Mesendoderm (in vitro differentiated cells): ENCODE measurements at regions not wholly inside any gene's neighbourhood (a gene's known extent, or its start where the extent isn't known, plus 50 kb on each side); places are given as distances from the start of the nearest gene placed in this dataset.

Source experiments
- DNase-seq: peaks from one replicate; pipeline ENCODE4 v3.0.0; 2013
- H2AK5ac ChIP-seq: 2 replicates; pipeline ENCODE4 v1.6.1; 2013; ENCODE audit warnings: low read length, inconsistent platforms
- H2BK120ac ChIP-seq: 2 replicates; pipeline ENCODE4 v1.6.1; 2013; ENCODE audit warnings: low read depth, mild to moderate bottlenecking, low read length, moderate library complexity, mixed read lengths
- H2BK15ac ChIP-seq: replicated peaks from 2 replicates; pipeline ENCODE4 v1.6.1; 2013; ENCODE audit warnings: low read depth, mild to moderate bottlenecking, moderate library complexity
- H2BK5ac ChIP-seq: 2 replicates; pipeline ENCODE4 v1.6.1; 2013; ENCODE audit warnings: low read length, inconsistent platforms
- H3K18ac ChIP-seq: 2 replicates; pipeline ENCODE4 v1.6.1; 2013; ENCODE audit warnings: mild to moderate bottlenecking, low read length, mixed read lengths
- H3K23ac ChIP-seq: one replicate; pipeline ENCODE4 v1.6.1; 2013; ENCODE audit warnings: low read length
- H3K27ac ChIP-seq: 2 replicates; pipeline ENCODE4 v1.5.1; 2013; ENCODE audit warnings: low read depth, mild to moderate bottlenecking, inconsistent platforms, low read length, moderate library complexity
- H3K27me3 ChIP-seq: 2 replicates; pipeline ENCODE4 v1.6.1; 2013; ENCODE audit warnings: low read length, control low read depth, mild to moderate bottlenecking, inconsistent platforms; ENCODE audit not compliant: insufficient read depth, poor library complexity
- H3K36me3 ChIP-seq: 2 replicates; pipeline ENCODE4 v1.6.1; 2013; ENCODE audit warnings: low read length, inconsistent platforms; ENCODE audit not compliant: control insufficient read depth, insufficient read depth
- H3K4ac ChIP-seq: one replicate; pipeline ENCODE4 v1.6.1; 2013; ENCODE audit warnings: low read depth, mild to moderate bottlenecking, low read length, moderate library complexity
- H3K4me1 ChIP-seq: 2 replicates; pipeline ENCODE4 v1.6.1; 2013; ENCODE audit warnings: low read depth, low read length, inconsistent platforms; ENCODE audit not compliant: control insufficient read depth
- H3K4me2 ChIP-seq: 2 replicates; pipeline ENCODE4 v1.6.1; 2013; ENCODE audit warnings: low read length
- H3K4me3 ChIP-seq: 2 replicates; pipeline ENCODE4 v1.5.1; 2013; ENCODE audit warnings: mild to moderate bottlenecking, low read length
- H3K56ac ChIP-seq: one replicate; pipeline ENCODE4 v1.6.1; 2013; ENCODE audit warnings: low read length
- H3K79me1 ChIP-seq: 2 replicates; pipeline ENCODE4 v1.6.1; 2013; ENCODE audit warnings: low read length, inconsistent platforms
- H3K79me2 ChIP-seq: 2 replicates; pipeline ENCODE4 v1.6.1; 2013; ENCODE audit warnings: mild to moderate bottlenecking, low read length; ENCODE audit not compliant: control insufficient read depth, insufficient read depth
- H3K9ac ChIP-seq: 2 replicates; pipeline ENCODE4 v1.6.1; 2013; ENCODE audit warnings: low read length, inconsistent platforms
- H4K5ac ChIP-seq: one replicate; pipeline ENCODE4 v1.6.1; 2013; ENCODE audit warnings: low read length
- H4K8ac ChIP-seq: one replicate; pipeline ENCODE4 v1.6.1; 2013; ENCODE audit warnings: low read depth, mild to moderate bottlenecking, control low read depth, low read length, moderate library complexity
- WGBS: extraction: QIAGEN DNeasy Blood & Tissue Kit; methylation state at CpG from one replicate; pipeline ENCODE4 v1.1.7; 2013; ENCODE audit warnings: low lambda C conversion rate, missing lambda C conversion rate; ENCODE audit not compliant: insufficient coverage; ENCODE audit errors: extremely low coverage; 5-methylcytosine and 5-hydroxymethylcytosine counted together

- H3K23ac ChIP-seq, result no peak overlapping the region
- H3K4me1 ChIP-seq, result no peaks in the 10 kb centered on the region
- H3K18ac ChIP-seq, result no peak overlapping the region
- H3K27ac ChIP-seq, result no peak overlapping the region
- no peak overlapping the region for H3K4ac ChIP-seq
- no peak overlapping the region for H3K4me3 ChIP-seq
- DNase-seq, result no peak
- no peak overlapping the region for H2AK5ac ChIP-seq
- no peak overlapping the region for H3K4me2 ChIP-seq
- H4K8ac ChIP-seq, result no peak overlapping the region
- no peak overlapping the region for H4K5ac ChIP-seq
- no peaks in the 10 kb centered on the region for H3K79me1 ChIP-seq
- no peaks in the 10 kb centered on the region for H3K79me2 ChIP-seq
- no peak overlapping the region for H3K56ac ChIP-seq
- no CpG with 5 or more reads among the region's 4 CpGs for WGBS
- no peaks in the 10 kb centered on the region for H3K27me3 ChIP-seq
- no peak overlapping the region for H2BK5ac ChIP-seq
- H3K9ac ChIP-seq, result no peak overlapping the region
- no peak overlapping the region for H2BK120ac ChIP-seq
- no peaks in the 10 kb centered on the region for H3K36me3 ChIP-seq
- no peak overlapping the region for H2BK15ac ChIP-seq
Observed at GRCh38 chr4:62204136-62204535, 1004.0 kb downstream of the ADGRL3 start.

- WGBS, result no CpG with 5 or more reads among the region's 8 CpGs
- Histone ChIP-seq H2BK120ac (no peak overlapping the region), H3K9ac (no peak overlapping the region), H3K27me3 (no peaks in the 10 kb centered on the region), H3K27ac (no peak overlapping the region), H2AK5ac (no peak overlapping the region), H4K5ac (no peak overlapping the region), H3K4me1 (no peaks in the 10 kb centered on the region), H4K8ac (no peak overlapping the region), H3K56ac (no peak overlapping the region), H3K4me2 (no peak overlapping the region), H3K4me3 (no peak overlapping the region), H3K23ac (no peak overlapping the region), H3K4ac (no peak overlapping the region), H2BK15ac (no peak overlapping the region), H2BK5ac (no peak overlapping the region), H3K18ac (no peak overlapping the region), H3K36me3 (no peaks in the 10 kb centered on the region), H3K79me1 (no peaks in the 10 kb centered on the region), H3K79me2 (no peaks in the 10 kb centered on the region)
- DNase-seq, result no peak
Observed at GRCh38 chr4:62199291-62199810, 999.2 kb downstream of the ADGRL3 start.

GRCh38 chr4:62196338-62196737, 996.2 kb downstream of the ADGRL3 start:
- Histone ChIP-seq H3K27ac (no peak overlapping the region), H4K5ac (no peak overlapping the region), H4K8ac (no peak overlapping the region), H2AK5ac (no peak overlapping the region), H3K18ac (no peak overlapping the region), H3K79me1 (no peaks in the 10 kb centered on the region), H3K4me2 (no peak overlapping the region), H2BK15ac (no peak overlapping the region), H3K27me3 (no peaks in the 10 kb centered on the region), H3K23ac (no peak overlapping the region), H3K56ac (no peak overlapping the region), H3K4me1 (no peaks in the 10 kb centered on the region), H3K79me2 (no peaks in the 10 kb centered on the region), H3K36me3 (no peaks in the 10 kb centered on the region), H3K9ac (no peak overlapping the region), H3K4me3 (no peak overlapping the region), H3K4ac (no peak overlapping the region), H2BK120ac (no peak overlapping the region), H2BK5ac (no peak overlapping the region)
- no peak for DNase-seq
- WGBS, result no CpG with 5 or more reads among the region's 5 CpGs

GRCh38 chr4:62194342-62194741, 994.2 kb downstream of the ADGRL3 start:
- Histone ChIP-seq H3K4me3 (no peak overlapping the region), H2AK5ac (no peak overlapping the region), H3K79me2 (no peaks in the 10 kb centered on the region), H3K36me3 (no peaks in the 10 kb centered on the region), H3K4me1 (no peaks in the 10 kb centered on the region), H3K23ac (no peak overlapping the region), H3K9ac (no peak overlapping the region), H2BK15ac (no peak overlapping the region), H2BK5ac (no peak overlapping the region), H3K79me1 (no peaks in the 10 kb centered on the region), H4K8ac (no peak overlapping the region), H4K5ac (no peak overlapping the region), H3K4me2 (no peak overlapping the region), H3K4ac (no peak overlapping the region), H3K27me3 (no peaks in the 10 kb centered on the region), H2BK120ac (no peak overlapping the region), H3K27ac (no peak overlapping the region), H3K56ac (no peak overlapping the region), H3K18ac (no peak overlapping the region)
- DNase-seq, result peak; percentile 52
- no CpG with 5 or more reads among the region's 2 CpGs for WGBS

- no peaks in the 10 kb centered on the region for H3K79me2 ChIP-seq
- no CpG with 5 or more reads among the region's 3 CpGs for WGBS
Observed at GRCh38 chr4:62193761-62194160, 993.6 kb downstream of the ADGRL3 start.

More at GRCh38 chr4:62193761-62194160, 993.6 kb downstream of the ADGRL3 start:
- H4K8ac ChIP-seq, result no peak overlapping the region
- H3K27me3 ChIP-seq, result no peaks in the 10 kb centered on the region
- H3K27ac ChIP-seq, result no peak overlapping the region
- H3K4ac ChIP-seq, result no peak overlapping the region
- no peak overlapping the region for H3K56ac ChIP-seq
- no peak overlapping the region for H4K5ac ChIP-seq
- no peak overlapping the region for H3K4me2 ChIP-seq
- H3K36me3 ChIP-seq, result no peaks in the 10 kb centered on the region
- H2BK120ac ChIP-seq, result no peak overlapping the region
- no peak overlapping the region for H3K9ac ChIP-seq
- no peak overlapping the region for H2BK5ac ChIP-seq
- H3K79me1 ChIP-seq, result no peaks in the 10 kb centered on the region
- no peak overlapping the region for H3K23ac ChIP-seq
- H2BK15ac ChIP-seq, result no peak overlapping the region
- H3K4me1 ChIP-seq, result no peaks in the 10 kb centered on the region
- no peak for DNase-seq
- no peak overlapping the region for H3K18ac ChIP-seq
- H3K4me3 ChIP-seq, result no peak overlapping the region
- H2AK5ac ChIP-seq, result no peak overlapping the region
